Liver (tissue), 8 donors: ENCODE measurements at regions not wholly inside any gene's neighbourhood (a gene's known extent, or its start where the extent isn't known, plus 50 kb on each side); places are given as distances from the start of the nearest gene placed in this dataset.

Experiments
- DNase-seq: peaks from one replicate; pipeline ENCODE4 v3.0.0-alpha.2; 2017; ENCODE audit warnings: low spot score
- H3K27ac ChIP-seq, 2 donors: one replicate each; pipeline ENCODE4 v1.7.0; 2013; ENCODE audit warnings: inconsistent platforms in 2 of 2, low read length in 2 of 2, control low read depth in 1 of 2, low read depth in 1 of 2, mild to moderate bottlenecking in 1 of 2
- H3K27me3 ChIP-seq, 4 donors: one replicate each; pipeline versions ENCODE4 v1.6.1 to v1.7.0; 2013; ENCODE audit warnings: low read length in 3 of 4, inconsistent platforms in 1 of 4, mild to moderate bottlenecking in 1 of 4, moderate library complexity in 1 of 4; ENCODE audit not compliant: control insufficient read depth in 4 of 4, insufficient read depth in 4 of 4
- H3K36me3 ChIP-seq, 4 donors: one replicate each; pipeline versions ENCODE4 v1.6.1 to v1.7.0; 2013; ENCODE audit warnings: low read length in 3 of 4, mild to moderate bottlenecking in 3 of 4, low read depth in 1 of 4, moderate library complexity in 1 of 4; ENCODE audit not compliant: control insufficient read depth in 4 of 4, insufficient read depth in 3 of 4
- H3K4me1 ChIP-seq, 4 donors: one replicate each; pipeline versions ENCODE4 v1.6.1 to v1.7.0; 2013; ENCODE audit warnings: low read length in 3 of 4, mild to moderate bottlenecking in 3 of 4, moderate library complexity in 1 of 4; ENCODE audit not compliant: control insufficient read depth in 4 of 4, insufficient read depth in 4 of 4
- H3K4me3 ChIP-seq, 3 donors: one replicate each; pipeline versions ENCODE4 v1.6.1 to v1.7.0; 2013; ENCODE audit warnings: low read length in 3 of 3, control low read depth in 1 of 3, low read depth in 1 of 3, mild to moderate bottlenecking in 1 of 3
- H3K9ac ChIP-seq, 2 donors: one replicate each; pipeline ENCODE4 v1.7.0; 2013; ENCODE audit warnings: low read length in 2 of 2, mild to moderate bottlenecking in 2 of 2, moderate library complexity in 2 of 2, control low read depth in 1 of 2, low read depth in 1 of 2
- H3K9me3 ChIP-seq, 4 donors: one replicate each; pipeline versions ENCODE4 v1.6.1 to v1.7.0; 2013; ENCODE audit warnings: low read length in 3 of 4; ENCODE audit not compliant: control insufficient read depth in 4 of 4
- FOXA1 ChIP-seq: IDR thresholded peaks from 2 replicates; pipeline ENCODE4 v1.6.1; 2016; ENCODE audit warnings: antibody characterized with exemption
- FOXA2 ChIP-seq: IDR thresholded peaks from 2 replicates; pipeline ENCODE4 v1.6.1; 2016; ENCODE audit warnings: antibody characterized with exemption
- GABPA ChIP-seq, 2 donors: IDR thresholded peaks in 1 of 2; conservative IDR thresholded peaks in 1 of 2; 2 replicates each; pipeline ENCODE4 v1.6.1; 2016; ENCODE audit warnings: antibody characterized with exemption in 2 of 2, mild to moderate bottlenecking in 1 of 2, moderate library complexity in 1 of 2
- HNF4A ChIP-seq, 2 donors: conservative IDR thresholded peaks; 2 replicates each; pipeline ENCODE4 v1.6.1; 2016; ENCODE audit warnings: antibody characterized with exemption in 2 of 2, mild to moderate bottlenecking in 2 of 2
- HNF4G ChIP-seq: IDR thresholded peaks from 2 replicates; pipeline ENCODE4 v1.6.1; 2016; ENCODE audit warnings: antibody characterized with exemption
- JUND ChIP-seq, 2 donors: IDR thresholded peaks; 2 replicates each; pipeline ENCODE4 v1.6.1; 2016; ENCODE audit warnings: antibody characterized with exemption in 2 of 2
- RXRA ChIP-seq, 2 donors: IDR thresholded peaks; 2 replicates each; pipeline ENCODE4 v1.6.1; 2017 to 2018; ENCODE audit warnings: antibody characterized with exemption in 2 of 2, mild to moderate bottlenecking in 1 of 2
- SP1 ChIP-seq: IDR thresholded peaks from 2 replicates; pipeline ENCODE4 v1.6.1; 2018; ENCODE audit warnings: antibody characterized with exemption, mild to moderate bottlenecking
- TAF1 ChIP-seq: conservative IDR thresholded peaks from 2 replicates; pipeline ENCODE4 v1.6.1; 2016; ENCODE audit warnings: antibody characterized with exemption, mild to moderate bottlenecking
- WGBS: extraction: QIAGEN DNeasy Blood & Tissue Kit; methylation state at CpG from one replicate; pipeline ENCODE4 v1.1.7; 2013; 5-methylcytosine and 5-hydroxymethylcytosine counted together
- TF ChIP-seq, protein P1 (sequence below): IDR thresholded peaks from 2 replicates; pipeline ENCODE4 v1.6.1; 2016; ENCODE audit warnings: antibody characterized with exemption
- TF ChIP-seq, protein P2 (sequence below): IDR thresholded peaks from 2 replicates; pipeline ENCODE4 v1.6.1; 2016; ENCODE audit warnings: antibody characterized with exemption
- TF ChIP-seq, protein P3 (sequence below): fragments of 150-350 bp; IDR thresholded peaks from 2 replicates; pipeline ENCODE4 v1.5.1; 2017; ENCODE audit warnings: improper control_type of control experiment, low read depth, low read length; ENCODE audit not compliant: missing input control
- TF ChIP-seq, protein P4 (sequence below): IDR thresholded peaks from 2 replicates; pipeline ENCODE4 v1.6.1; 2016; ENCODE audit warnings: antibody characterized with exemption, mild to moderate bottlenecking
- donor health status: healthy.
- donor health status: healthy.
- donor health status: healthy.
- donor health status: healthy.
- donor health status: healthy.

DNA sequence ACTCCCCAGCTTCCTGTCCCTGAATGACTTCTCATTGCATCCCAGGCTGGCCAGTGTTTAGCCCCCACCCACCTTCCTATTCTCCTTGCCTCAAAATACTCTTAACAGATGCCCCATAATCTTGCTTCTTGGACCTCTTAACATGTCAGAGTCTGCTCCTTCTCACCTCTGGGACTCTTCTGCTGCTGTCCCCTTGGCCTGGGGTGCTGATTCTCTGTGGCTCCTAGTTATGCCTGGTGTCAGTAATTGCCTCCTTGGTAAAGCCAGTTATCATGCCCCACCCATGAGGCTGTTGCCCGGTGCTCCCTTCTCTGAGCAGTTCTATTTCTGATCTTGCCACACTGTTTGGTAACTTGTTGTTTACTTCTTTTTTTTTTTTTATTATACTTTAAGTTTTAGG lies 256.8 kb downstream of the STIM2 start:
- no peak for DNase-seq
- H3K9ac ChIP-seq: no peak overlapping the region
- WGBS: 75% methylated on average over 1 of the region's 1 CpG
- no peaks in the 10 kb centered on the region for H3K36me3 ChIP-seq
- H3K4me3 ChIP-seq: no peak overlapping the region
- no peaks in the 10 kb centered on the region for H3K4me1 ChIP-seq
- H3K27ac ChIP-seq: no peak overlapping the region
- peaks cover 0 to 4% (median 0%) of the 10 kb centered on the region in 4 donors for H3K9me3 ChIP-seq
- H3K27me3 ChIP-seq: no peaks in the 10 kb centered on the region
- TF ChIP-seq RXRA (IDR thresholded peaks at IDR 0.05): no peak
- TF ChIP-seq SP1: no peak
- TF ChIP-seq HNF4G: no peak
- TF ChIP-seq, protein P1, sequence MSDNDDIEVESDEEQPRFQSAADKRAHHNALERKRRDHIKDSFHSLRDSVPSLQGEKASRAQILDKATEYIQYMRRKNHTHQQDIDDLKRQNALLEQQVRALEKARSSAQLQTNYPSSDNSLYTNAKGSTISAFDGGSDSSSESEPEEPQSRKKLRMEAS: no peak
- TF ChIP-seq TAF1: no peak
- TF ChIP-seq, protein P2, sequence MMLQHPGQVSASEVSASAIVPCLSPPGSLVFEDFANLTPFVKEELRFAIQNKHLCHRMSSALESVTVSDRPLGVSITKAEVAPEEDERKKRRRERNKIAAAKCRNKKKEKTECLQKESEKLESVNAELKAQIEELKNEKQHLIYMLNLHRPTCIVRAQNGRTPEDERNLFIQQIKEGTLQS: no peak
- no peak for TF ChIP-seq FOXA1
- TF ChIP-seq HNF4A (conservative IDR thresholded peaks at IDR 0.05): no peak
- TF ChIP-seq GABPA (IDR thresholded peaks at IDR 0.05 in 1 of 2, conservative IDR thresholded peaks at IDR 0.05 in 1 of 2): no peak
- TF ChIP-seq FOXA2: no peak
- TF ChIP-seq, protein P3, sequence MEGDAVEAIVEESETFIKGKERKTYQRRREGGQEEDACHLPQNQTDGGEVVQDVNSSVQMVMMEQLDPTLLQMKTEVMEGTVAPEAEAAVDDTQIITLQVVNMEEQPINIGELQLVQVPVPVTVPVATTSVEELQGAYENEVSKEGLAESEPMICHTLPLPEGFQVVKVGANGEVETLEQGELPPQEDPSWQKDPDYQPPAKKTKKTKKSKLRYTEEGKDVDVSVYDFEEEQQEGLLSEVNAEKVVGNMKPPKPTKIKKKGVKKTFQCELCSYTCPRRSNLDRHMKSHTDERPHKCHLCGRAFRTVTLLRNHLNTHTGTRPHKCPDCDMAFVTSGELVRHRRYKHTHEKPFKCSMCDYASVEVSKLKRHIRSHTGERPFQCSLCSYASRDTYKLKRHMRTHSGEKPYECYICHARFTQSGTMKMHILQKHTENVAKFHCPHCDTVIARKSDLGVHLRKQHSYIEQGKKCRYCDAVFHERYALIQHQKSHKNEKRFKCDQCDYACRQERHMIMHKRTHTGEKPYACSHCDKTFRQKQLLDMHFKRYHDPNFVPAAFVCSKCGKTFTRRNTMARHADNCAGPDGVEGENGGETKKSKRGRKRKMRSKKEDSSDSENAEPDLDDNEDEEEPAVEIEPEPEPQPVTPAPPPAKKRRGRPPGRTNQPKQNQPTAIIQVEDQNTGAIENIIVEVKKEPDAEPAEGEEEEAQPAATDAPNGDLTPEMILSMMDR: no peak
- TF ChIP-seq, protein P4, sequence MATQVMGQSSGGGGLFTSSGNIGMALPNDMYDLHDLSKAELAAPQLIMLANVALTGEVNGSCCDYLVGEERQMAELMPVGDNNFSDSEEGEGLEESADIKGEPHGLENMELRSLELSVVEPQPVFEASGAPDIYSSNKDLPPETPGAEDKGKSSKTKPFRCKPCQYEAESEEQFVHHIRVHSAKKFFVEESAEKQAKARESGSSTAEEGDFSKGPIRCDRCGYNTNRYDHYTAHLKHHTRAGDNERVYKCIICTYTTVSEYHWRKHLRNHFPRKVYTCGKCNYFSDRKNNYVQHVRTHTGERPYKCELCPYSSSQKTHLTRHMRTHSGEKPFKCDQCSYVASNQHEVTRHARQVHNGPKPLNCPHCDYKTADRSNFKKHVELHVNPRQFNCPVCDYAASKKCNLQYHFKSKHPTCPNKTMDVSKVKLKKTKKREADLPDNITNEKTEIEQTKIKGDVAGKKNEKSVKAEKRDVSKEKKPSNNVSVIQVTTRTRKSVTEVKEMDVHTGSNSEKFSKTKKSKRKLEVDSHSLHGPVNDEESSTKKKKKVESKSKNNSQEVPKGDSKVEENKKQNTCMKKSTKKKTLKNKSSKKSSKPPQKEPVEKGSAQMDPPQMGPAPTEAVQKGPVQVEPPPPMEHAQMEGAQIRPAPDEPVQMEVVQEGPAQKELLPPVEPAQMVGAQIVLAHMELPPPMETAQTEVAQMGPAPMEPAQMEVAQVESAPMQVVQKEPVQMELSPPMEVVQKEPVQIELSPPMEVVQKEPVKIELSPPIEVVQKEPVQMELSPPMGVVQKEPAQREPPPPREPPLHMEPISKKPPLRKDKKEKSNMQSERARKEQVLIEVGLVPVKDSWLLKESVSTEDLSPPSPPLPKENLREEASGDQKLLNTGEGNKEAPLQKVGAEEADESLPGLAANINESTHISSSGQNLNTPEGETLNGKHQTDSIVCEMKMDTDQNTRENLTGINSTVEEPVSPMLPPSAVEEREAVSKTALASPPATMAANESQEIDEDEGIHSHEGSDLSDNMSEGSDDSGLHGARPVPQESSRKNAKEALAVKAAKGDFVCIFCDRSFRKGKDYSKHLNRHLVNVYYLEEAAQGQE: no peak
- TF ChIP-seq JUND (IDR thresholded peaks at IDR 0.05): no peak

DNA sequence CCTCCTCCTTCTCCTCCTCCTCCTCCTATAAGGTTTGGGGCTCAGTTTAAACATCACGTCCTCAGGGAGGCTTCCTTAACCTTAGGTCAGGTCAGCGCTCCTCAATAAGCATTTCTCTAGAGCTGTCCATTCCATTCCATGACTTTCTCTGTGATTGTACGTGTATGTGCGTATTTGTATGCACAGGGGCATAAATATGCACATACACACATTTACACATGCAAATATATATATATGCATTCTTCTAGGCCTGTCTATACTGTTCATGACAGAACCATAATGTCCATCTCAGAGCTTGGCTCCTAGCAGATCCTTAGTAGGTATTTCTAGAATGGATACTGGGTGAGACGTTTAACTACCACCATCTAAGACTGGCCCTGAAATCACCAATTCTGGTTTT lies 258.6 kb downstream of the STIM2 start:
- Histone ChIP-seq H3K4me3 (no peak overlapping the region), H3K4me1 (no peaks in the 10 kb centered on the region), H3K9ac (no peak overlapping the region), H3K27ac (no peak overlapping the region), H3K36me3 (no peaks in the 10 kb centered on the region), H3K27me3 (no peaks in the 10 kb centered on the region), H3K9me3 (peaks cover 0 to 4% (median 0%) of the 10 kb centered on the region in 4 donors)
- TF ChIP-seq FOXA1 (no peak), GABPA (IDR thresholded peaks at IDR 0.05 in 1 of 2, conservative IDR thresholded peaks at IDR 0.05 in 1 of 2) (no peak), HNF4A (conservative IDR thresholded peaks at IDR 0.05) (no peak)
- TF ChIP-seq, protein P2: no peak
- TF ChIP-seq, protein P3: no peak
- WGBS: 79% methylated on average over 5 of the region's 5 CpGs
- no peak for DNase-seq
